ENCODE measurements at regions not wholly inside any gene's neighbourhood (a gene's known extent, or its start where the extent isn't known, plus 50 kb on each side); places are given as distances from the start of the nearest gene placed in this dataset.

DNA sequence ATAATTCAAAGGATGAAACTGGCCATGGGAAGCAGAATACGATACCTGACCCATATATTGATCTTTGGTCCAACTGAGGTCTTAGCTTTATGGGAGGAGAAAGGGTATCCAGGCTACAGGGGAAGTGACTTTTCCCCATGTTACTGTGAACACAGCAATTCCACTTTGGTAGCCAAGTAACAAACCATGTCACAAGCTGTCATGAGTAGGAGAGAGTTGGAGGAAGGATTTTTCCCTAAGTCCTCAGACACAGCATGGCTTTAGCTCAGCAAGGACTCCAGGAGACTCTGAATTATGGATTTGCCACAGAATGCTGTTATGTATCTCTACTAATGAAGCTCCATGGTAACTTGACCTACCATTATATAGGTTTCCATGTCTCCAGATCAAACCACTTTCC is 56.5 kb upstream of the GNAO1 start:
- TF ChIP-seq ZNF263 (CRISPR knock-in tag; IDR thresholded peaks at IDR 0.05; ENCODE audit: low read depth) = no peak
- TF ChIP-seq ZNF396 (CRISPR knock-in tag; IDR thresholded peaks at IDR 0.05; ENCODE audit: borderline replicate concordance) = no peak
- TF ChIP-seq, protein P1, sequence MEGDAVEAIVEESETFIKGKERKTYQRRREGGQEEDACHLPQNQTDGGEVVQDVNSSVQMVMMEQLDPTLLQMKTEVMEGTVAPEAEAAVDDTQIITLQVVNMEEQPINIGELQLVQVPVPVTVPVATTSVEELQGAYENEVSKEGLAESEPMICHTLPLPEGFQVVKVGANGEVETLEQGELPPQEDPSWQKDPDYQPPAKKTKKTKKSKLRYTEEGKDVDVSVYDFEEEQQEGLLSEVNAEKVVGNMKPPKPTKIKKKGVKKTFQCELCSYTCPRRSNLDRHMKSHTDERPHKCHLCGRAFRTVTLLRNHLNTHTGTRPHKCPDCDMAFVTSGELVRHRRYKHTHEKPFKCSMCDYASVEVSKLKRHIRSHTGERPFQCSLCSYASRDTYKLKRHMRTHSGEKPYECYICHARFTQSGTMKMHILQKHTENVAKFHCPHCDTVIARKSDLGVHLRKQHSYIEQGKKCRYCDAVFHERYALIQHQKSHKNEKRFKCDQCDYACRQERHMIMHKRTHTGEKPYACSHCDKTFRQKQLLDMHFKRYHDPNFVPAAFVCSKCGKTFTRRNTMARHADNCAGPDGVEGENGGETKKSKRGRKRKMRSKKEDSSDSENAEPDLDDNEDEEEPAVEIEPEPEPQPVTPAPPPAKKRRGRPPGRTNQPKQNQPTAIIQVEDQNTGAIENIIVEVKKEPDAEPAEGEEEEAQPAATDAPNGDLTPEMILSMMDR (IDR thresholded peaks at IDR 0.05) = no peak
- no peak for TF ChIP-seq JUN (CRISPR knock-in tag; IDR thresholded peaks at IDR 0.05)
- TF ChIP-seq, protein P2, sequence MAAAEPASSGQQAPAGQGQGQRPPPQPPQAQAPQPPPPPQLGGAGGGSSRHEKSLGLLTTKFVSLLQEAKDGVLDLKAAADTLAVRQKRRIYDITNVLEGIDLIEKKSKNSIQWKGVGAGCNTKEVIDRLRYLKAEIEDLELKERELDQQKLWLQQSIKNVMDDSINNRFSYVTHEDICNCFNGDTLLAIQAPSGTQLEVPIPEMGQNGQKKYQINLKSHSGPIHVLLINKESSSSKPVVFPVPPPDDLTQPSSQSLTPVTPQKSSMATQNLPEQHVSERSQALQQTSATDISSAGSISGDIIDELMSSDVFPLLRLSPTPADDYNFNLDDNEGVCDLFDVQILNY (CRISPR knock-in tag; IDR thresholded peaks at IDR 0.05) = no peak
- TF ChIP-seq, protein P3, sequence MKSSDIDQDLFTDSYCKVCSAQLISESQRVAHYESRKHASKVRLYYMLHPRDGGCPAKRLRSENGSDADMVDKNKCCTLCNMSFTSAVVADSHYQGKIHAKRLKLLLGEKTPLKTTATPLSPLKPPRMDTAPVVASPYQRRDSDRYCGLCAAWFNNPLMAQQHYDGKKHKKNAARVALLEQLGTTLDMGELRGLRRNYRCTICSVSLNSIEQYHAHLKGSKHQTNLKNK (CRISPR knock-in tag; IDR thresholded peaks at IDR 0.05) = no peak
- TF ChIP-seq FOXJ3 (CRISPR knock-in tag; IDR thresholded peaks at IDR 0.05; ENCODE audit: borderline replicate concordance) = no peak
- TF ChIP-seq, protein P4, sequence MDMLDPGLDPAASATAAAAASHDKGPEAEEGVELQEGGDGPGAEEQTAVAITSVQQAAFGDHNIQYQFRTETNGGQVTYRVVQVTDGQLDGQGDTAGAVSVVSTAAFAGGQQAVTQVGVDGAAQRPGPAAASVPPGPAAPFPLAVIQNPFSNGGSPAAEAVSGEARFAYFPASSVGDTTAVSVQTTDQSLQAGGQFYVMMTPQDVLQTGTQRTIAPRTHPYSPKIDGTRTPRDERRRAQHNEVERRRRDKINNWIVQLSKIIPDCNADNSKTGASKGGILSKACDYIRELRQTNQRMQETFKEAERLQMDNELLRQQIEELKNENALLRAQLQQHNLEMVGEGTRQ (CRISPR knock-in tag; IDR thresholded peaks at IDR 0.05) = no peak
- TF ChIP-seq NR1H2 (CRISPR knock-in tag; IDR thresholded peaks at IDR 0.05) = no peak
- no peak for TF ChIP-seq EMX1 (CRISPR knock-in tag; IDR thresholded peaks at IDR 0.05)
- no peak for TF ChIP-seq SP1 (CRISPR knock-in tag; conservative IDR thresholded peaks at IDR 0.05)
- TF ChIP-seq, protein P5, sequence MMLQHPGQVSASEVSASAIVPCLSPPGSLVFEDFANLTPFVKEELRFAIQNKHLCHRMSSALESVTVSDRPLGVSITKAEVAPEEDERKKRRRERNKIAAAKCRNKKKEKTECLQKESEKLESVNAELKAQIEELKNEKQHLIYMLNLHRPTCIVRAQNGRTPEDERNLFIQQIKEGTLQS (CRISPR knock-in tag; conservative IDR thresholded peaks at IDR 0.05) = no peak
- TF ChIP-seq CBFB (CRISPR knock-in tag; IDR thresholded peaks at IDR 0.05; ENCODE audit: low read depth) = no peak
- no peak for TF ChIP-seq NR3C1 (CRISPR knock-in tag; conservative IDR thresholded peaks at IDR 0.05; ENCODE audit: low read depth)
